Caco-2 (cell line): ENCODE measurements at regions not wholly inside any gene's neighbourhood (a gene's known extent, or its start where the extent isn't known, plus 50 kb on each side); places are given as distances from the start of the nearest gene placed in this dataset.

Experiments used
- BruUV-seq: library from RNA; stranded (reverse); fragments of 400-500 nt; replicated peaks from 2 replicates; lab custom pipeline; 2021; lab: Mats Ljungman, UMichigan
- CTCF ChIA-PET: fragments of 300-600 bp; sonication (Branson Sonifier 250); formaldehyde crosslinking; loops from one replicate; lab custom pipeline; 2022; ENCODE audit warnings: antibody characterized with exemption; lab: Charles Lee
- POLR2A ChIA-PET: fragments of 300-600 bp; sonication (Branson Sonifier 250); formaldehyde crosslinking; loops from one replicate; lab custom pipeline; 2022; ENCODE audit warnings: antibody characterized with exemption; lab: Charles Lee
- DNase-seq, 2 experiments: peaks; one replicate each; pipeline versions ENCODE4 v3.0.0 to v3.0.0-alpha.2; 2020 to 2022
- H3K27me3 ChIP-seq: replicated peaks from 2 replicates; pipeline ENCODE4 v1.6.0; 2011; ENCODE audit warnings: low read length; ENCODE audit not compliant: control insufficient read depth, insufficient read depth
- H3K36me3 ChIP-seq: 2 replicates; pipeline ENCODE4 v1.5.1; 2011; ENCODE audit warnings: low read length; ENCODE audit not compliant: control insufficient read depth, insufficient read depth
- H3K4me1 ChIP-seq: fragments of 250-450 bp; sonication (Bioruptor Pico); 2 replicates; pipeline ENCODE4 v1.5.1; 2020; ENCODE audit warnings: mild to moderate bottlenecking
- H3K4me3 ChIP-seq: 2 replicates; pipeline ENCODE4 v1.5.1; 2011; ENCODE audit warnings: low read depth, mild to moderate bottlenecking, control low read depth, low read length
- H3K9me3 ChIP-seq: fragments of 250-450 bp; sonication (Bioruptor Pico); 2 replicates; pipeline ENCODE4 v1.5.1; 2020; ENCODE audit warnings: mild to moderate bottlenecking, moderate library complexity
- H3K27ac Mint-ChIP-seq: one replicate; pipeline ENCODE4 v1.8.0; 2022; ENCODE audit warnings: mixed read lengths; ENCODE audit not compliant: unreplicated experiment
- H3K27me3 Mint-ChIP-seq: one replicate; pipeline ENCODE4 v1.8.0; 2022; ENCODE audit warnings: mixed read lengths; ENCODE audit not compliant: insufficient read depth, unreplicated experiment
- H3K36me3 Mint-ChIP-seq: one replicate; pipeline ENCODE4 v1.8.0; 2022; ENCODE audit warnings: mild to moderate bottlenecking, mixed read lengths; ENCODE audit not compliant: insufficient read depth, unreplicated experiment
- H3K4me1 Mint-ChIP-seq: one replicate; pipeline ENCODE4 v1.8.0; 2022; ENCODE audit warnings: low read depth, mixed read lengths; ENCODE audit not compliant: unreplicated experiment
- H3K4me3 Mint-ChIP-seq: one replicate; pipeline ENCODE4 v1.8.0; 2022; ENCODE audit warnings: mild to moderate bottlenecking, moderate library complexity, mixed read lengths; ENCODE audit not compliant: unreplicated experiment
- H3K9me3 Mint-ChIP-seq: one replicate; pipeline ENCODE4 v1.8.0; 2022; ENCODE audit warnings: mixed read lengths; ENCODE audit not compliant: unreplicated experiment
- CTCF ChIP-seq, 2 experiments: fragments of 200-600 bp in 1 of 2; IDR thresholded peaks; 1 replicate in 1 of 2; 2 replicates in 1 of 2; pipeline versions ENCODE4 v1.5.1 to v1.8.0; 2011 to 2022; ENCODE audit warnings: antibody characterized with exemption in 1 of 2, control low read depth in 1 of 2, inconsistent platforms in 1 of 2, low read depth in 1 of 2, low read length in 1 of 2, mild to moderate bottlenecking in 1 of 2, moderate library complexity in 1 of 2; ENCODE audit not compliant: insufficient read depth in 1 of 2, severe bottlenecking in 1 of 2, unreplicated experiment in 1 of 2
- intact Hi-C: fragments of 100-400 bp; cut with micrococcal nuclease; formaldehyde crosslinking; loops from one replicate; pipeline ENCODE4 v1.10.0; 2022; ENCODE audit not compliant: unreplicated experiment

- H3K4me3 Mint-ChIP-seq = no peak overlapping the region
- no peak overlapping the region for H3K4me3 ChIP-seq
- no peaks in the 10 kb centered on the region for H3K36me3 ChIP-seq
- BruUV-seq = no TSS peak
- no peak overlapping the region for H3K27ac Mint-ChIP-seq
- intact Hi-C loops = no loop called here
- peaks cover 6% of the 10 kb centered on the region; the same call in 1 of the 2 replicates for H3K4me1 ChIP-seq
- no peaks in the 10 kb centered on the region for H3K27me3 ChIP-seq
- peaks cover 3% of the 10 kb centered on the region for H3K4me1 Mint-ChIP-seq
- no peak for DNase-seq
- no peak for TF ChIP-seq CTCF (IDR thresholded peaks at IDR 0.05; ENCODE audit: insufficient read depth in 1 of 2, low read depth in 1 of 2, low read length in 1 of 2, severe bottlenecking in 1 of 2, unreplicated experiment in 1 of 2)
- H3K36me3 Mint-ChIP-seq = no peaks in the 10 kb centered on the region
- CTCF ChIA-PET = no interaction called here
- peaks cover 15% of the 10 kb centered on the region for H3K9me3 Mint-ChIP-seq
- no peaks in the 10 kb centered on the region for H3K27me3 Mint-ChIP-seq
- no peaks in the 10 kb centered on the region for H3K9me3 ChIP-seq
- POLR2A ChIA-PET = no interaction called here
These were observed 260.3 kb upstream of the TNC start for GRCh38 chr9:115378241-115378640.

- no peaks in the 10 kb centered on the region for H3K4me1 Mint-ChIP-seq
- POLR2A ChIA-PET = no interaction called here
- CTCF ChIA-PET = no interaction called here
- no peak for DNase-seq
- no TSS peak for BruUV-seq
- peaks cover 11% of the 10 kb centered on the region for H3K9me3 Mint-ChIP-seq
- Histone ChIP-seq H3K4me1 (0 out of 2 replicates have a peak, but pooled peaks cover under 1% of the 10 kb centered on the region), H3K36me3 (no peaks in the 10 kb centered on the region), H3K4me3 (no peak overlapping the region), H3K9me3 (no peaks in the 10 kb centered on the region), H3K27me3 (no peaks in the 10 kb centered on the region)
- H3K36me3 Mint-ChIP-seq = no peaks in the 10 kb centered on the region
- H3K27me3 Mint-ChIP-seq = no peaks in the 10 kb centered on the region
- TF ChIP-seq CTCF (IDR thresholded peaks at IDR 0.05; ENCODE audit: insufficient read depth in 1 of 2, low read depth in 1 of 2, low read length in 1 of 2, severe bottlenecking in 1 of 2, unreplicated experiment in 1 of 2) = no peak
- intact Hi-C loops = no loop called here
- H3K27ac Mint-ChIP-seq = no peak overlapping the region
- H3K4me3 Mint-ChIP-seq = no peak overlapping the region
These were observed 260.8 kb upstream of the TNC start for GRCh38 chr9:115378758-115379157.

- no peaks in the 10 kb centered on the region for H3K27me3 Mint-ChIP-seq
- POLR2A ChIA-PET = no interaction called here
- H3K4me1 Mint-ChIP-seq = no peaks in the 10 kb centered on the region
- H3K27ac Mint-ChIP-seq = no peak overlapping the region
- no peak overlapping the region for H3K4me3 Mint-ChIP-seq
- CTCF ChIA-PET = no interaction called here
- TF ChIP-seq CTCF (IDR thresholded peaks at IDR 0.05; ENCODE audit: insufficient read depth in 1 of 2, low read depth in 1 of 2, low read length in 1 of 2, severe bottlenecking in 1 of 2, unreplicated experiment in 1 of 2) = no peak
- no TSS peak for BruUV-seq
- DNase-seq = no peak
- Histone ChIP-seq H3K27me3 (no peaks in the 10 kb centered on the region), H3K36me3 (no peaks in the 10 kb centered on the region), H3K4me3 (no peak overlapping the region), H3K4me1 (no peaks in the 10 kb centered on the region), H3K9me3 (no peaks in the 10 kb centered on the region)
- peaks cover 11% of the 10 kb centered on the region for H3K9me3 Mint-ChIP-seq
- intact Hi-C loops = no loop called here
- H3K36me3 Mint-ChIP-seq = no peaks in the 10 kb centered on the region
These were observed 261.8 kb upstream of the TNC start for GRCh38 chr9:115379719-115380118.
